ENCODE measurements at regions not wholly inside any gene's neighbourhood (a gene's known extent, or its start where the extent isn't known, plus 50 kb on each side); places are given as distances from the start of the nearest gene placed in this dataset.

GRCh38 chr4:124519196-124519595 is 193.3 kb downstream of the ANKRD50 start:
- DNase-seq = no peak

GRCh38 chr4:124523816-124524215 is 188.7 kb downstream of the ANKRD50 start:
- no peak for DNase-seq

GRCh38 chr4:124525524-124525923 is 187.0 kb downstream of the ANKRD50 start:
- no peak for DNase-seq

GRCh38 chr4:124526331-124526730 is 186.2 kb downstream of the ANKRD50 start:
- DNase-seq = no peak

- DNase-seq = no peak
These were observed 185.8 kb downstream of the ANKRD50 start for GRCh38 chr4:124526769-124527168.

- no peak for DNase-seq
These were observed 185.2 kb downstream of the ANKRD50 start for GRCh38 chr4:124527364-124527763.

- no peak for DNase-seq
These were observed 183.4 kb downstream of the ANKRD50 start for GRCh38 chr4:124529131-124529530.

- DNase-seq = no peak
These were observed 182.0 kb downstream of the ANKRD50 start for GRCh38 chr4:124530464-124531077.

- peak; percentile 19 for DNase-seq
These were observed 178.4 kb downstream of the ANKRD50 start for GRCh38 chr4:124534131-124534530.

- no peak for DNase-seq
These were observed 177.5 kb downstream of the ANKRD50 start for GRCh38 chr4:124535003-124535402.

GRCh38 chr4:124536946-124537345 is 175.6 kb downstream of the ANKRD50 start:
- DNase-seq = no peak

GRCh38 chr4:124537971-124538370 is 174.6 kb downstream of the ANKRD50 start:
- DNase-seq = no peak

- no peak for DNase-seq
These were observed 172.5 kb downstream of the ANKRD50 start for GRCh38 chr4:124540014-124540413.

- no peak for DNase-seq
These were observed 170.7 kb downstream of the ANKRD50 start for GRCh38 chr4:124541652-124542420.

- DNase-seq = no peak
These were observed 156.6 kb downstream of the ANKRD50 start for GRCh38 chr4:124555959-124556358.

GRCh38 chr4:124564121-124564520 is 148.4 kb downstream of the ANKRD50 start:
- no peak for DNase-seq

GRCh38 chr4:124565371-124565770 is 147.2 kb downstream of the ANKRD50 start:
- DNase-seq = no peak

GRCh38 chr4:124566030-124566429 is 146.5 kb downstream of the ANKRD50 start:
- no peak for DNase-seq

- DNase-seq = no peak
These were observed 139.5 kb downstream of the ANKRD50 start for GRCh38 chr4:124573056-124573455.

GRCh38 chr4:124579896-124580295 is 132.6 kb downstream of the ANKRD50 start:
- DNase-seq = no peak

GRCh38 chr4:124583797-124584196 is 128.7 kb downstream of the ANKRD50 start:
- DNase-seq = no peak

GRCh38 chr4:124589786-124590185 is 122.7 kb downstream of the ANKRD50 start:
- no peak for DNase-seq

GRCh38 chr4:124590480-124590879 is 122.1 kb downstream of the ANKRD50 start:
- DNase-seq = no peak

- DNase-seq = no peak
These were observed 120.9 kb downstream of the ANKRD50 start for GRCh38 chr4:124591637-124592036.

- no peak for DNase-seq
These were observed 119.0 kb downstream of the ANKRD50 start for GRCh38 chr4:124593494-124593893.
